ENCODE measurements at regions not wholly inside any gene's neighbourhood (a gene's known extent, or its start where the extent isn't known, plus 50 kb on each side); places are given as distances from the start of the nearest gene placed in this dataset.
A peak's percentile ranks its signal among the peaks of the same experiment; 100 is the strongest.

DNA sequence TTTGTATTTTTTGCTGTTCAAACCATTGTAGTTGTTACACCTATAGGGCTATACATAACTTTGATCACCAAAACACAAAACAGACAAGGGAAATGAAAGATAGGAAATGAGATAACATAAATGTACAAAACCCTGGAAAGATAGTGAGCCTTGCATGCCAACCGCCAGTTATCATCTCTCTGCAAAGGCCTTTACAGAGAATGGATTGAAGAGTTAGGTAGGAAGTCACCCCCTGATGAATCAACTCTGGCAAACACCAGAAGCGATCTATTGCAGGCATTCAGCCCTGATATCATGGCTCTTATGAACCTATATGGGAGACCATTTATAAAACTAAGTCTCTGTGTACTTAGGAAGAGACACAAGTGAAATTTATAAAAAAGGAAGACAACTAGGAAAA is 588.0 kb downstream of the TUSC7 start:
- DNase-seq (ENCODE audit: low read depth) = no peak

DNA sequence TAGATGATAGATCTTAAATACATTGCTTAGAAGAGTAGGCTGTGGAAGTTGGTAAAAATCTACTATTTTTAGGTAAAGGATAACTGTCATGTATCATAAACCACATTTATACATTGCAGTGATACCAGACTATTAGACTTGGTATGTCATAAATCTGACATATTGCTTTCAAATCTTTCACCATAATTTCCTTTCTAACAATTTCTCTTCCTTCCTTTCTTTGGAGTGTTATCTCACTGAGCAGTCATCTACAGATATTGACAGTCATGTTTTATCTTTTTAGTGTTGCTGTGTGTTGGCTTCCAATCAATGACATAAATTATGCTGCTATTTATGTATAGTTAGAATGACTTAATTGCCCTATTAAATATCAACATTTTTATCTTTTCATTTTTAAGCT is 588.7 kb downstream of the TUSC7 start:
- DNase-seq (ENCODE audit: low read depth) = no peak

- DNase-seq (ENCODE audit: low read depth) = no peak
These were observed 592.8 kb downstream of the TUSC7 start for GRCh38 chr3:117302428-117302827.

DNA sequence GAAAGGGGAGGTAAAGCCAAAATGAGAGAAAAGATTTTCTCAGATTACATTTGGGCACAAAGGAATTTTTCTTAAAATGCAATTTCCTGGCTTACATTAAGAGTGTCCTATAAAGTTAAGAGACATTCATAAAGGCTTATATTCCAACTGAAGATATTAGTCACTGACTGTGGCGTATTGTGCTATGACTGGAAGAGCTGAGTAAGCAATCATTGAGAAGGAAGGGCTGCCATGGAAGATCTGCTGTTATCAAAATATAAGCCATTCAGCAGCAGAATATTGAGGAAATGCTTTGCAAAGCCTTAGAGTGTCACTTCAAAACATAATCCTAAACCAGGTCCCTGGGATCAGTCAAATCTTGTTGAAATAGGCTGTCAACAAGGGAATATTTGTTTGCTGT is 593.9 kb downstream of the TUSC7 start:
- no peak for DNase-seq (ENCODE audit: low read depth)

DNA sequence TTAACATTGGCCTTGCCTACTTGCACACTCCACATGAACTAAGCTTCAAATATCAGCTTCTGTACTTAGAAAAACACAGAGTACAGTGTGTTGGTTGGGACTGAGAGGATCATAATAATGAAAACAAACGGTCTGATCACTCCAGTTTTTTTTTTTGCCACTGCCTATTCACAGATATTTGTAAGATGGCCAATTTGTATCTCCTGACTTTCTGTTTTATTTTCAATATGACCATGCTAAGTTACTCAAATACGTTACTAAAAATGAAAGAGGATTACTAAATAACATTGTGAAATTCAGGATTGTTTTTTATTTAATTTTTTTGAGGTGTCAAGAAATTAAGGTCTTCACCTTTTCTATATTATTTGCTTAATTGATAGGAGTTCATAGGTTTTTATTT is 595.1 kb downstream of the TUSC7 start:
- DNase-seq (ENCODE audit: low read depth) = no peak

DNA sequence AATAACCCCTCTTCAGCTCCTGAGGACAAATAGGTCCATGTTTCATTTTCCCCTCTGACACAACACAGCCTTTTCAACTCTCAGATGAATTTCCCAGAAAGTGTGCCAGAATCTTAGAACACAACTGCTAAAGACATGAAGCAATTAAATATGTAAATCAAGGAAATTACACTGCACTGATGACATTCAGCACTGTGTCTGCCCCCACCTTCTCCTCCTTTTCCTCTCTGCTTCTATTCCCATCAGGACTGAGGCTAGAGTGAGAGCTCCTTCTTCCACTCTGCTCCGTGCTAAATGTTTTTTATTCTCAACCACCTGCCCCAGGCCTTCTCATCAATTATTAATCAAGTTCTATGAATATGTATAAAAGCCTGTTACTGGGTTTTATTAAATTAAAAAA is 596.1 kb downstream of the TUSC7 start:
- no peak for DNase-seq (ENCODE audit: low read depth)

DNA sequence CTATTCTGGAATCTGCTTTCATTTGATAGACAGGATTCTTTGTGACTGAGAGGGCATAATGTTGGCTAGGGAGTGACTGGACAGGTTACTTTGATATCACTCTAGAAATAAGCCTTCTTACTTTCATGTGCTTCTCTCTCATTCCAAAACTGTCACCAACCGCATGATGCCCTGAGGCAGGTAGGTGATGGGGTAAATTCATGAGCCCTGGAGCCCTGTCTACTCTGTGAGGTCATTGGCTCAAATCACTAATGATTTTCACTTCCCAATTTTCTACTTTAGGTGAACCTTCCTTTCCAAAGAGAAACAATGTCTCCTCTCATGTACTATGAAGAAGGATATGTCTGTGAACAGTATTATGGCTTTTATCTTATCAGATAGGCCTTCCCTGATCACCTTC is 596.7 kb downstream of the TUSC7 start:
- DNase-seq (ENCODE audit: low read depth) = no peak

GRCh38 chr3:117308353-117308752 is 598.8 kb downstream of the TUSC7 start:
- no peak for DNase-seq (ENCODE audit: low read depth)

- DNase-seq (ENCODE audit: low read depth) = no peak
These were observed 599.2 kb downstream of the TUSC7 start for GRCh38 chr3:117308756-117309155.

DNA sequence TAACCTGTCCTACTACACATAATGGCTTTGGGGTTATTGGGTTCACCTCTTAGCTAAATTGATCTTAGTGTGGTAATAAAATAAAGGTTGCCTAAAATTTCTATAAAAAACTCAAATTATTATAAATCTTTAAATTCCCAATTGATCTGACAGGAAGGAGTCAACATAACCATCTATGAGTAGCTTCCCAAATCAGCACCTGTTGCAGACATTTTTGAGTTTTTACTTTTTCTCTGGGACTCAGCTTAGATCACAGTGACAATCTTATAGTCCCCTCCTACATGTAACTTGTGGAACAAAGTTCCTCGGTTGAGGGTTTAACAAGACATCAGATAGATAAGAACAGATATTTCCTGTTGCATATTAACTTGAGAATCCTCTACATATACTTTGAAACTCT is 601.0 kb downstream of the TUSC7 start:
- DNase-seq (ENCODE audit: low read depth) = no peak

DNA sequence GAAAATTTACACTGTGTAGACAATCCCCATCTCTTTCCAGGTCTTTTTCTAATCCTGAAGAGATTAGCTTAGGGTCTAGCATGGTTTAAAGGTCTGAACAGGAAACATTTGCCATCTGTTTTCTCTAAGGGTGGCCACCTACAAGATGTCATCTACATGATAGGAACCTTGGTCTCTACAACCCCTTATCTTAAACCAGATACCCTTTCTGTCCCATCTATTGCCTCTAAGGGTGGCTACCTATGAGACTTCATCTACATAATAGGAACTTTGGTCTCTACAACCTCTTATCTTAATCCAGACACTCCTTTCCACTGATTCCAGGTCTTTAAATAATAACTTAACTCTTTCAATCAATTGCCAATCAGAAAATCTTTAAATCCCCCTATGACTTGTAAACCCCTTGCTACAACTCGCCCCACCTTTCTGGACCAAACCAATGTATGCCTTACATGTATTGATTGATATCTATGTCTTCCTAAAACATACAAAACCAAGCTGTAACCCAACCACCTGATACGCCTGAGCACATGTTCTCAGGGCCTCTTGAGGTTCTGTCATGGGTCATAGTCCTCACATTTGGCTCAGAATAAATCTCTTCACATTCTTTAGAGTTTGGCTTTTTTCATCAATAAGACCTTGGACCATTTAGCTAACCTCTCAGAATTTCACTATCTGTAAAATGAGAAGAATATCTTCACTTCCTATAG is 605.0 kb downstream of the TUSC7 start:
- no peak for DNase-seq (ENCODE audit: low read depth)

DNA sequence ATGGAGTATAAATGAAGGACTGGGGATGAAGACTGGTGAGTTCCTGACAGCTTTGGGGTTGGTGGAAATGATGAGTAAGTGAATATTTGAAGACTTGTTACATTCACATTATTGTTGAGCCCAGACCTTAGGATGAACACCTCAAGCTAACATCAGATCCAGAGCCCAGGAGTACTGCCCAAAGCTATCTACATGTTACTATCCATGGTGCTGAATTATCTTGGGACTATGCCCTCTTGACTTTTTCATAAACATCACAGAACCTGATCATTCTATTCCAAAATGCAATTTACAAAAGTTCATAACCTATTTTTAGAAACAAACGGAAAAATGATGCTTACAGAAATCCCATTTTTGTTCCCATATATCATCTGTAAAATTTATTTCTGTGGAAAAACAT is 613.3 kb downstream of the TUSC7 start:
- DNase-seq (ENCODE audit: low read depth) = peak; percentile 23

DNA sequence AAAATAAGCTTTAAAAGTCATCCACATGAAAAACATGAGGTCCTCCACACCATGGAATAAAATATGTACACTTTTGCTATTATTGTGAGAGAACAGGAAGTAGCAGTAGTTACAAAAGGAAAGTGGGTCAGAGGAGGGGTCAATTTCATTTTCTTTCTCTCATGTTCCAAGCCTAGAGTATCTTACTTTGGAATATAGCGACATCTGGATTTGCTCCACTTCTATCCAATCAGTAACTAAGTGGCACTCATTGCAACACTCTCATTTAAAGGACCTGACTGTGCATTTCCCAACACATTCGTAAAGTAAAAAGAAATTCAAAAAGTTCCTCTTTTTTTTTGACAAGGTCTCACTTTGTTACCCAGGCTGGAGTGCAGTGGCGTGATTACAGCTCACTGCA is 637.3 kb downstream of the TUSC7 start:
- DNase-seq (ENCODE audit: low read depth) = no peak

DNA sequence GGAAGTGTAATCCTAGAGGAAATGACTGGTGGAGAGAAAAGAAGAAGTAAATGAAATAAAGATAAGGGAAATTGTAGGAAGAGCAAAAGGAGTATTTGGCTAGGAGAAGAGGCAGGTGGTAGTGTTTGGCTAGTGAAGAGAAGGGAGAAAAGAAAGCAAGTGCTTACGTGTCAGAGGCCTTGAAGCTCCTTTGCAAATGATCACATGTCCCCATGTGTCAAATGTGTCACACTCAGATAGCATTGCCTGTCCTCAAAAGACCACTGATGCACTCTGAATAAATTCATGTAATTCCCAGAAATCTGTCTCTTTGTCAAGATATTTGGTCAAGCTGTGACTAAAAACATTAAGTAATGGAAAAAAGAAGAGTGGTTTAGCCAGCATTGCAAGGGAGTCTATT is 639.3 kb downstream of the TUSC7 start:
- DNase-seq (ENCODE audit: low read depth) = no peak

DNA sequence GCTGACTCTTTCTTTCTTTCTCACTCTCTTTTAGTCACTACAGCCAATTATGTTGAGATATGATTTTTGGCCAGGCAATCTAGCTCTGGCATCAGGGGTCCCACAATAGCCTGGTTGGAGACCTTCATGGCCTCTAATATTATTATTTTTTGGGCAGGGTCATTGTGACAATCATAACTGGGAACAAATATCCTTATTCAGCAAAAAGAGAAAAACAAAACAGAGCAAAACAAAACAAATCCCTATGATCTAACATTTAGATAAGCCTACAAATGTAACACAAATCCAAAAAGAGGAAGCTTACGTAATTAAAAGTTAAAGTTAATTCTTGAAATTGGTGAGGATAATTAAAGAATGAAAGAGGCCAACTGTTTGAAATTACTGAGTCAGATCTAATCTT is 640.0 kb downstream of the TUSC7 start:
- no peak for DNase-seq (ENCODE audit: low read depth)

GRCh38 chr3:117350371-117350770 is 640.8 kb downstream of the TUSC7 start:
- DNase-seq (ENCODE audit: low read depth) = no peak

- no peak for DNase-seq (ENCODE audit: low read depth)
These were observed 646.0 kb downstream of the TUSC7 start for GRCh38 chr3:117355566-117355965.

DNA sequence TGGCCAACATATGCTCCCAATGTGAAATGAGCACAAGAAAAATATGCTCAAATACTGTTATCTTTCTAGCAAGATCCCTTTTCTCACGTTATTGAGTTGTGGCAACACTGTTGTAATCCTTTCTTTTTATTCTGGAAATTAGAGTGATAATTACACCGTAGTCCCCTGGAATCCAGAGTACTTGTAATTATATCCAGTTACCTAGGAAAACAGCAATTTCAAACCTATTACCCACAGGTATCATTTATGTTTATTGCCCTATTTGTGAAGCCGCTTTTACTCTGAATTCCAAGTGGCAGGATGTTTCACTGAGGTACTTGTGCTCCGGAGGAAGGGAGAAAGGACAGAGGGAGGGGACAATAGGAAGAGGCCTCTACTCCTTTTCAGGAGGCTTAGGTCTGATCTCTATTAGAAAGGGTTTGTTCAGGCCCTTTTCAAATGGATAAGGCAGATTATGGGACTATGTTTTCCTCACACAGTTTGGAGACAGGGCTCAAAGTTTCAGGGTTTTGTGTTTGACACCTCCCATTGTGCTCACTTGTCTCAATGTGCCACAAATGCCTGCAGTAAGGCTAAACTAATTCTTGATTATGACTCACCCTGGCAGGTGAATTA is 646.6 kb downstream of the TUSC7 start:
- DNase-seq (ENCODE audit: low read depth) = no peak

GRCh38 chr3:117358717-117359314 is 649.2 kb downstream of the TUSC7 start:
- DNase-seq (ENCODE audit: low read depth) = no peak

- DNase-seq (ENCODE audit: low read depth) = no peak
These were observed 657.0 kb downstream of the TUSC7 start for GRCh38 chr3:117366574-117366973.

DNA sequence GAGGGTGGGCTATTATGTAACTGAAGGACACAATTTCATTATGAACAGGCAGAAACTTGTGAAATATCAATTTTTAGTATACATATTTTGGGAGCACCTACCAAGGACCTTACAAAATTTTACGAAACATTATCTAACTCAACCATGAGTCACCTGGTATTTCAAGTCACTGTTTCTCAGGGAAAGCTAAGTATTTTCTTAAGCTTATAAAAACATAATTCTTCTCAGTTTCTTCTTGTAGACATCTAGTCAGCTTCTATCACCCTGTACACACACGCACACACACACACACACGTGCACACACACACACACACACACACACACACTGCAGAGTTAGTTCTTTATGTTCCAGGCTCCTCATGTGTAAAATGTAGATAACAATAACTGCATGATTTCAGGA is 658.3 kb downstream of the TUSC7 start:
- no peak for DNase-seq (ENCODE audit: low read depth)

DNA sequence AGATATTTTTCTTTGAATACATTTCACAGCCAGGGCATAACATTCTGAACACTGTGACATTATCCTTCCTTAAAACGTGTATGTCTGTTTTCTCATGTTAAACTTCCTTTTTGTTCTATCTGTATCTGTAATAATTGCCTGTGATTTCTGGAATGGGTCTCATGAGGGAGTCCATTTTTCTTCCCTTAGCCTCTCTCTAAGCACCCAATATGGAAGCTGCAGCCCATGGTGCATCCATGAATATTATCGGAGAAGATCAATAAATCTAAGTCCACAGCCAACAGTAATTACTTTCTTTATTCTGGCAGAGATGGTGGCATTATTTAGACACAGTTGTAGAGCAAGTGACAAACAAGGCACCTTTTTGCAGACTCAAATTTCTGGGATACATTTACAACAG is 671.1 kb downstream of the TUSC7 start:
- DNase-seq (ENCODE audit: low read depth) = no peak

DNA sequence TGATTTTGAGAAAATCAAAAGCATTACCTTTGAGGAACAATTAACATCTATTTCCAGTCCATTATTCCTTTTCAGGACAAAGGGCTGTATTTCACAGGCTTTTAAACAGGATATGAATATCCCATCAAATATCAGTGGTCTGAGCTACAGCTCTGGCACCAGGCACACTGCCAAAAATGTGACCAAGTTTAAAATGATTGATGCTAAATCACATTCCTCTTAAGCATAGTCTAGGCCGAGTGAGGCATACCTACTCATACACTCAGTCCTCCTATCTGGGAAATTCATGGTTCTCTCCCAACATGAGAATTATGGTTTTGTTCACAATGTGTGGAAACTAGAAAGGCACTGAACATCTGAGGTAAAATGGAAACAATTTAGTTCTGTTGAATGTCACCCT is 683.5 kb downstream of the TUSC7 start:
- no peak for DNase-seq (ENCODE audit: low read depth)

Data from myocyte (in vitro differentiated cells).